Suprapubic skin (tissue), 4 donors: ENCODE measurements at regions not wholly inside any gene's neighbourhood (a gene's known extent, or its start where the extent isn't known, plus 50 kb on each side); places are given as distances from the start of the nearest gene placed in this dataset.

Experiments used
- DNase-seq, 2 donors: peaks; one replicate each; pipeline ENCODE4 v3.0.0-alpha.2; 2019; ENCODE audit warnings: low spot score in 2 of 2
- H3K27ac ChIP-seq: fragments of 200-600 bp; sonication (generic); one replicate; pipeline ENCODE4 v1.5.1; 2019
- H3K27me3 ChIP-seq: fragments of 200-600 bp; sonication (generic); one replicate; pipeline ENCODE4 v1.5.1; 2019
- H3K36me3 ChIP-seq: fragments of 200-600 bp; sonication (generic); one replicate; pipeline ENCODE4 v1.5.1; 2019
- H3K4me1 ChIP-seq: fragments of 200-600 bp; sonication (generic); one replicate; pipeline ENCODE4 v1.5.1; 2019
- H3K4me3 ChIP-seq: fragments of 200-600 bp; sonication (generic); one replicate; pipeline ENCODE4 v1.5.1; 2019; ENCODE audit warnings: mild to moderate bottlenecking
- H3K9me3 ChIP-seq: fragments of 200-600 bp; sonication (generic); one replicate; pipeline ENCODE4 v1.5.1; 2019
- CTCF ChIP-seq, 2 donors: fragments of 200-600 bp in 1 of 2; fragments of 450-650 bp in 1 of 2; sonication (generic) in 1 of 2; IDR thresholded peaks; one replicate each; pipeline ENCODE4 v1.5.1; 2016 to 2019; ENCODE audit warnings: antibody characterized with exemption in 2 of 2, mild to moderate bottlenecking in 1 of 2, moderate library complexity in 1 of 2
- EP300 ChIP-seq: sonication (generic); formaldehyde crosslinking; IDR thresholded peaks from one replicate; pipeline ENCODE4 v1.6.1; 2017; ENCODE audit warnings: antibody characterized with exemption
- POLR2A ChIP-seq, 2 donors: fragments of 450-650 bp; IDR thresholded peaks; one replicate each; pipeline ENCODE4 v1.6.1; 2017; ENCODE audit warnings: antibody characterized with exemption in 2 of 2, mild to moderate bottlenecking in 2 of 2, moderate library complexity in 2 of 2
- POLR2AphosphoS5 ChIP-seq, 3 donors: sonication (generic); formaldehyde crosslinking; IDR thresholded peaks; one replicate each; pipeline ENCODE4 v1.6.1; 2017; ENCODE audit warnings: antibody characterized with exemption in 3 of 3
- WGBS: methylation state at CpG from one replicate; pipeline ENCODE4 v1.1.5; 2018; 5-methylcytosine and 5-hydroxymethylcytosine counted together

GRCh38 chr4:152156442-152156841, 379.4 kb downstream of the FBXW7 start:
- no peaks in the 10 kb centered on the region for H3K4me1 ChIP-seq
- WGBS: 67% methylated on average over 3 of the region's 6 CpGs
- DNase-seq: no peak
- H3K27me3 ChIP-seq: no peaks in the 10 kb centered on the region
- no peak overlapping the region for H3K27ac ChIP-seq
- no peaks in the 10 kb centered on the region for H3K36me3 ChIP-seq
- TF ChIP-seq POLR2A (IDR thresholded peaks at IDR 0.05) (no peak), CTCF (IDR thresholded peaks at IDR 0.05) (no peak), EP300 (no peak), POLR2AphosphoS5 (IDR thresholded peaks at IDR 0.05) (no peak)
- H3K4me3 ChIP-seq: no peak overlapping the region
- no peaks in the 10 kb centered on the region for H3K9me3 ChIP-seq

GRCh38 chr4:152155070-152155469, 380.8 kb downstream of the FBXW7 start:
- H3K9me3 ChIP-seq: no peaks in the 10 kb centered on the region
- H3K27ac ChIP-seq: no peak overlapping the region
- no peaks in the 10 kb centered on the region for H3K36me3 ChIP-seq
- H3K4me3 ChIP-seq: no peak overlapping the region
- TF ChIP-seq POLR2AphosphoS5 (IDR thresholded peaks at IDR 0.05): no peak
- TF ChIP-seq POLR2A (IDR thresholded peaks at IDR 0.05): no peak
- TF ChIP-seq CTCF (IDR thresholded peaks at IDR 0.05): no peak
- no peak for TF ChIP-seq EP300
- DNase-seq: no peak
- H3K27me3 ChIP-seq: no peaks in the 10 kb centered on the region
- WGBS: 96% methylated on average over 3 of the region's 3 CpGs
- no peaks in the 10 kb centered on the region for H3K4me1 ChIP-seq

- Histone ChIP-seq H3K36me3 (no peaks in the 10 kb centered on the region), H3K4me1 (no peaks in the 10 kb centered on the region), H3K4me3 (no peak overlapping the region), H3K27ac (no peak overlapping the region), H3K27me3 (no peaks in the 10 kb centered on the region), H3K9me3 (no peaks in the 10 kb centered on the region)
- DNase-seq: no peak
- WGBS: 96% methylated on average over 2 of the region's 2 CpGs
- TF ChIP-seq POLR2A (IDR thresholded peaks at IDR 0.05) (no peak), CTCF (IDR thresholded peaks at IDR 0.05) (no peak), EP300 (no peak), POLR2AphosphoS5 (IDR thresholded peaks at IDR 0.05) (no peak)
Observed at GRCh38 chr4:152154433-152154832, 381.5 kb downstream of the FBXW7 start.

- TF ChIP-seq EP300 (no peak), CTCF (IDR thresholded peaks at IDR 0.05) (no peak), POLR2A (IDR thresholded peaks at IDR 0.05) (no peak), POLR2AphosphoS5 (IDR thresholded peaks at IDR 0.05) (no peak)
- H3K4me1 ChIP-seq: no peaks in the 10 kb centered on the region
- H3K27ac ChIP-seq: no peak overlapping the region
- H3K27me3 ChIP-seq: no peaks in the 10 kb centered on the region
- no peaks in the 10 kb centered on the region for H3K36me3 ChIP-seq
- 86% methylated on average over 8 of the region's 8 CpGs for WGBS
- no peak overlapping the region for H3K4me3 ChIP-seq
- no peaks in the 10 kb centered on the region for H3K9me3 ChIP-seq
- no peak for DNase-seq
Observed at GRCh38 chr4:152153476-152154270, 382.2 kb downstream of the FBXW7 start.

GRCh38 chr4:152150214-152150613, 385.7 kb downstream of the FBXW7 start:
- no peak for TF ChIP-seq CTCF (IDR thresholded peaks at IDR 0.05)
- TF ChIP-seq EP300: no peak
- TF ChIP-seq POLR2A (IDR thresholded peaks at IDR 0.05): no peak
- no peak for TF ChIP-seq POLR2AphosphoS5 (IDR thresholded peaks at IDR 0.05)
- H3K27ac ChIP-seq: no peak overlapping the region
- peaks cover 4% of the 10 kb centered on the region for H3K9me3 ChIP-seq

More at GRCh38 chr4:152150214-152150613, 385.7 kb downstream of the FBXW7 start:
- no peak overlapping the region for H3K4me3 ChIP-seq
- no peaks in the 10 kb centered on the region for H3K36me3 ChIP-seq
- no peaks in the 10 kb centered on the region for H3K4me1 ChIP-seq
- H3K27me3 ChIP-seq: no peaks in the 10 kb centered on the region
- no peak for DNase-seq
- 95% methylated on average over 3 of the region's 3 CpGs for WGBS
